SKM-1 treated with dmso at 0.1 percent for 144 hours (cell line): ENCODE measurements at regions not wholly inside any gene's neighbourhood (a gene's known extent, or its start where the extent isn't known, plus 50 kb on each side); places are given as distances from the start of the nearest gene placed in this dataset.
"Not testable (repeated sequence)": the region's sequence is repeated elsewhere in the genome, so short reads cannot be mapped to it uniquely, and the experiment has no call there.

Experiments
- DNase-seq: peaks from one replicate; lab custom pipeline; 2025; ENCODE audit not compliant: unreplicated experiment; lab: John Stamatoyannopoulos, UW

DNA sequence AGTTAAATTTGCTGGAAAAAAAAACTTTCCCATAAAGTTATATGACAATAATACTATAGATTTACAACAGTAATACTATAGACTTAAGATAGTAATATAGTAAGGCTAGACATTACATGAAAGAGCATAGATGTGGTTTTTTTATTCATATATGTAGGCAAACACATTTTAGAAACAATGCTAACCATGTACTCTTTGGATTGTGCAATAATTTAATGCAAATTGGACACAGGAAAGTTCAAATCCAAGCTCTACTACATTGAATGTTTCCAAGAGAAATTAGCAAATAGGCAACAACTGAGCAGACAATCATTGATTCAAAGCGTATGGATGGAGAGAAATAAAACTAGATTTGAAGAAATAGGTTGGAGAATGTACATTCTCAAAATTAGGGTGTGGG lies 469.2 kb downstream of the CNTN3 start:
- DNase-seq, result no peak

DNA sequence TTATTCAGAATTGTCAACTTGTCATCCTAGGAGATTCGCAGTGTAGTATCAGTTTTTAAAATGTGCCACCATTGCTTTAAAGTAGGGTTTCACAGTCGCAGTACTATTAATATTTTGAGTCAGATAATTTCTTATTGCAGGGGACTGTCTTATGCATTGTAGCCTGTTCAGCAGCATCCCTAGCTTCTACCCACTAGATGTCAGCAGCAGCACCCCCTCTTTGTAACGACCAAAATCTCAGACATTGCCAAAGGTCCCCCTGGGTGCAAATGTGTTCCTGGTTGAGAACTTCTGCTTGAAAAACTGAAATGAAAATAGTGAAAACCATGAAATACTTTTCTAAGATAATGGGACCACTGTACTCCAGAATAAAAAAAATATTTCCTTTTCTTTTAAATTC lies 474.8 kb downstream of the CNTN3 start:
- DNase-seq, result no peak

DNA sequence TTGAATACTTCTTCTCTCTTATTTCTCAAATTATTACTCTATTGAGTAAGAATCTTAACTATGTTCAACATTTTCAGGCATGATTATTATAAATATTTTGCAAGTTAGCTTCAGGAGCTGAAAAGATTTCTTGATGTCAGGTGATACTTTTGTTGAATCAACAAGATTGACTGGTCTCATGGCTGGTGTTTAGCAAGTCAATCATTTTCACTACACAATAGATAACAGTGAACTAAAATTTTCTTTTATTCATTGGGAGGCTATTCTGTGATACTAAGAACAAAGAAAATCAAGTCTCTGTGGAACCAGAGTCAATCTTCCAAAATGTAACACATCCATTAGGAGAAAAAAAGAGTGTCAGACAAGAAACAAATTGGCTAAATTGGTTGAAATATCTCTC lies 476.7 kb downstream of the CNTN3 start:
- DNase-seq, result no peak

DNA sequence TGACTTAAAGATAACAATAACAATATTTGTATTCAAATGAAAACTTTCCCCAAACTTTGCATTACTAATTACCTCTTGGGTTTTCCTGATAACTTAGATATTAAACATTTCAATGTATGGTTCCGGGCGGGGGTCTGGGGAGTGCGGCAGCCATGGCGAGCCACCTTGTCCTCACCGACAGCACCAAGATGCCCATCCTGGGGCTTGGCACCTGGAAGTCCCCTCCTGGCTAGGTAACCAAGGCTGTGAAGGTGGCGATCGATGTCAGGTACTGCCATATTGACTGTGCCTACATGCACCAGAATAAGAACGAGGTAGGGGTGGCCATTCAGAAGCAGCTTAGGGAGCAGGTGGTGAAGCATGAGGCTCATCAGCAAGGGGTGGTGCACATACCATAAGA lies 478.7 kb downstream of the CNTN3 start:
- no peak for DNase-seq

DNA sequence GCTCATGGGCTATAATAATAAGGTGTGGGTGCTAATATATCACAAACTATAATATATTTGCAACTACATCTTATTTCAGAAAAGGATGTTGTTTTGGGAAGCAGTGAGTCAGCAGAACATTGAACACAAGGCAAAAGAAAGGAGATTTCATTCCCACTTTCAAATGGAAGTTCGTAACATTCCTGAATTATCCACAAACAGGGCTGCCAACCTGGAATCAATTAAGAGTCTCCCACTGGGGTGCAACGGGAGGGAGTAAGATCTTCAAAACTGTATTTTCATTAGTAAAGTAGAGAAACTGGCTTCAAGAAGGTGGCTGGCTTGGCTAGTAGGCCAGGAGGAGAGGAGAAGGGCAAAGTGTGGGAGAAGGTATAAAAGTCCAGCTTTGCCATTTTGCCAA lies 479.6 kb downstream of the CNTN3 start:
- no peak for DNase-seq

DNA sequence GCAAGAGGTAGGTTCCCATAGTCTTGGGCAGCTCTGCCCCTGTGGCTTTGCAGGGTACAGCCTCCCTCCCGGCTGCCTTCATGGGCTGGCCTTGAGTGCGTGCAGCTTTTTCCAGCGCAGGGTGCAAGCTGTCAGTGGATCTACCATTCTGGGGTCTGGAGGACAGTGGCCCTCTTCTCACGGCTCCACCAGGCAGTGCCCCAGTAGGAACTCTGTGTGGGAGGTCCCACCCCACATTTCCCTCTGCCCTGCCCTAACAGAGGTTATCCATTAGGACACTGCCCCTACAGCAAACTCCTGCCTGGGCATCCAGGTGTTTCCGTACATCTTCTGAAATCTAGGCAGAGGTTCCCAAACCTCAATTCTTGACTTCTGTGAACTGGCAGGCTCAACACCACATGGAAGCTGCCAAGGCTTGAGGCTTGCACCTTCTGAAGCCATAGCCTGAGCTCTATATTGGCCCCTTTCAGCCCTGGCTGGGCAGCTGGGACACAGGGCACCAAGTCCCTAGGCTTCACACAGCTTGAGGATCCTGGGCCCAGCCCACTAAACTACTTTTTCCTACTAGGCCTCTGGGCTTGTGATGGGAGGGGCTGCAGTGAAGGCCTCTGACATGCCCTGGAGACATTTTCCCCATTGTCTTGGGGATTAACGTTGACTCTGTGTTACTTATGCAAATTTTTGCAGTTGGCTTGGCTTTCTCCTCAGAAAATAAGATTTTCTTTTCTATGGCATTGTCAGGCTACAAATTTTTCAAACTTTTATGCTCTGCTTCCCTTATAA lies 482.7 kb downstream of the CNTN3 start:
- DNase-seq, result not testable (repeated sequence)

DNA sequence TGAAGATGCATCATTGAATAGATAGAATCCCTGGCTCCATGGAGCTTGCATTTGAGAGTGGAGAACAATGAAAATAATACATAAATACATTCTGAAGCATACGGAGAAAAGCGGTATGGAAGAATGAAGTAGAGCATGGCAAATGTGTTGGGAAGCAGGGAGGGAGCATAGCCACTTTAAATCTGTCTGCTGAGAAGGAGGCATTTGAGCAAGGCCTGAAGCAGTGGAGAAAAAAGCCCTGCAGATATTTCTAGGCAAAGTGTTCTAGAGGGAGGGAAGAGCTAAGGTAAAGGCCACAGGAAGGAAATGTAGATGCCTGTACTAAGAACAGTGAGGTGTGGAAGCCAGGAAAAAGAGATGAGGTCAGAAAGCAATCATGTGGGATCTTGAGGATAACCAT lies 484.8 kb downstream of the CNTN3 start:
- no peak for DNase-seq

DNA sequence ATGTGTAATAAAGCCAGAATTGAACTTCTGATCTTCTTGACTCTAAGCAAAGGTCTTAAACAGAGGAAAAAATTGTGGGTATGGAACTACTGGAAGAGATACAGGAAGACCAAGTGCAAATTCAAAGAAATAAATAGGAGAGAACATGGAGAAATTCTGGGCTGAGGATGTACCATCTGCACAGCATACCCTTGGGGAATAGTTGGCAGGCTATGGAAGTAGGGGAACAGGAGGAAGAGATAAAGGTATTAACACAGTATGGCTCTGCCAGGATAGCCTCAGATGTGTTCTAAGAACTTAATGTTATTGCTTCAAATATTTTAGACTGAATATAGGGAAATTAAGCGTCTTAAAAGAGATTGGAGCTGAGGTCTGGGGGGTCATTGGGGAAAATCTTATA lies 485.4 kb downstream of the CNTN3 start:
- no peak for DNase-seq

DNA sequence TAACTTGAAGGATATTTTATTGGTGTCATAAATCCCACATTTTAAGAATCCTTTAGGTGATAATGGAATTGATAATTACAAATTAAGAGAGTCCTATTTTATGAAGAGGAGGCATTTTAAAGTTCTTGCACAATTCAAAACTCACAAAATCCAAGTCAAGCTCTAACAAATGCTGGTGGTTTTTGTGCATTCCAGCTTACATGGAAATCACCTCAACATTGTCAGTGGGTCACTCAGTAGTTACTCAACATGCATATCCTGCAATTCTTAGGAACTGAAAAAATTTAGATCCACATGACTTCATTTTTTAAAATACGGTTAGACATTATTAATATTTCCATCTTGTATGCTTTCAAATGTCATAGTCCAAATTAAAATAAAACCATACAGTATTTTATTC lies 487.2 kb downstream of the CNTN3 start:
- DNase-seq, result no peak

DNA sequence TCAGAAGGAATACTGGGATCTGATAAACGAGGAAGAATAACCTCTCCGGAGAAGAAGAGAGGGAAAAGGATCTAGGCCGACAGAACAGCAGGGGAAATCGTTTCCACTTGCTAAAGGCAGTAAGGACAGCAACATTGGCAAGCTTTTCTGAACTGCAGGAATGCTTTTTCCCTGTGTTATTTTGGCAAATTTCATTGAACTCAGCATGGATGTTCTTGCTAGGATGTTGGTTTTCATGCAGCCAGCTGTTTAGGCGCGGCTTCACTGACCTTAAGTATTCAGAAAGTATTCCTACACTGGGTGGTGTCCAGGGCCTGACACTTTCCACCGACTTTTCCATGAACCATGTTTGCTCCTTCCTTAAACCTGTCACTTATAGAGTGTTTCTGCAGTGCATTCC lies 489.7 kb downstream of the CNTN3 start:
- no peak for DNase-seq

DNA sequence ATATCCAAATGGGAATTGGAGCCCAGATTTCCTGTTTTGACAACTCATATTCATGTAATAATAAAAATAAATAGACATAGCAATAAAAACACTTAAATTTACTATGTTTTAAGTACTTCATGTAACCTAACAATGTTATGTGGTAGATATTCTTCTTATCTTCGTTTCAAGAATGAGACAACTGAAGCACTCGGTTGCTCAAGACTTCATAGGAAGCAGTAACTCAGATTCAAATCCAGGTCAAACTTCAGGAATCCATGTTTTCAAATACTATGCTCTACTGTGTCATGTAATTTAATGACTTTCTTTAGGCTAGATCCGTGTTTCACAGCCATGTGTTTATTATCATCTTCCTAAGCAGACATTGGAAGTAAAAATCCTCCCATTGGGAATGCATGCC lies 492.2 kb downstream of the CNTN3 start:
- DNase-seq, result no peak

DNA sequence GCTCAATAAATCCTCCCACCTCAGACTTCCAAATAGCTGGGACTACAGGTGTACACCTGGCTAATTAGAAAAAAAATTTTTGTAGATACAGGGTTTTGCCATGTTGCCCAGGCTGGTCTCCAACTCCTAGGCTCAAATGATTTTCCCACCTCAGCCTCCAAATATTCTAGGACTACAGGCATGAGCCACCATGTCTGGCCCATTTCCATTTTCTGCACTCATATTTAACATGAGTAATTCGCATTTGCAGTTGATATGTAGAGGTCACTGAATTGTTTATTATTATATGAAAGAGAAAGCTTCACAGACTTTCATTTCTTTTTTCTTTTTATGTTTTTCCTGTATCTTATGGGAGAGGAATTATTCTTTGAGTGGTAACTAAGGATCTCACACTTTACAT lies 492.7 kb downstream of the CNTN3 start:
- DNase-seq, result no peak

DNA sequence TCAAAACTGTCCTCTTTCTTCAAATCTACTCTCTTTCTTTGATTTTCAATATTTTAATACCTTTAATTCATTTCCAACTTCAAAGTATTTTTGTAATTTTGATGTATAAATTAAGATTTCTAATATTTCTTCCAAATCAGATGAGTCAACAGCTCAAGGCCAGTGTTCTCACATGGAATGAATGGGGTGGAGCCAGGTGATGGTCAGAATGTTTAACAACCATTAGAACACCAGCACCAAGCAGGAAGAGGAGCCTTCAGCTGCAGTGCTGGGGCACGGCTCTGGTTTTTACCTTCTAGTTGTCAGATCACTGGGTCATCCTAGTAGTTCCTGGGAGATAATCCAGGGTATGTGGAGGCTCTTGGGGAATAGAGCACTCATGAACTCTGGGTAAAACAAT lies 494.5 kb upstream of the PDZRN3 start:
- DNase-seq, result no peak

DNA sequence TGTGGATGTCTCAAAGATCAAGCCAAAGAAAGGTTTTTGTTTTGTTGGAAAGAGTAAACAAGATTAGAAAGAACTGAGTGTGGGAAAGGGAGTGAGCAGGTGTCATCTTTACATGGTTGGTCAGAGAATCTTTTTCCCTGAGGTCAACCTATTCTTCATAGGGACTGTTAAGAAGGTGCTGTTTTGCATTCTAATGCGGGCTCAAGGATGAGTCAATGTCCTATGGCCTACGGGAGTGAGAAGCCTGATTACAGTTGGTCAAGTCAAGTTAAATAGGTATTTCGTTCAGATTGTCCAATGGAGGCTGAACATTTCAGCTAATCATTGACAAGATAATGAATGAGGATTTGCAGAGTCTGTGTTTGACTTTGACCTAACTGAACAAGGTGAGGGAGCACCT lies 491.2 kb upstream of the PDZRN3 start:
- DNase-seq, result no peak

DNA sequence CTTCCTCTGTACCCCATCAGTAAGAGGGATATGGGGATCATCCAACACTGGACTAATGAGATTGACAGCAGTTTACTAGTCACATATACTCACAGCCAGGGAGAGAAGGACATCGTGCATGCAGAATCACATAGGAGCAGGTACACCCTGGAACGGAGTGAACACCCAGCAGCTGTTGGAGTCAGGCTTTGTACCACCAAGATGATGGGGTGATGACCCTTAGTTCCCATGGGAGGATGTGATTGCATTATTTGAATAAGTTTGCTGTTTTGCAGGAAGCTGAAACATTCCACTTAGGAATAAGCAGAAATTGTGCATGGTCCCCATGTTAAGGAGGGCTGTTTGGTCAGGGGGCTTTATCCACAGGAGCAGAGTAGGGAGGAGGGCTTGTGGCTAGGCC lies 482.7 kb upstream of the PDZRN3 start:
- DNase-seq, result no peak

DNA sequence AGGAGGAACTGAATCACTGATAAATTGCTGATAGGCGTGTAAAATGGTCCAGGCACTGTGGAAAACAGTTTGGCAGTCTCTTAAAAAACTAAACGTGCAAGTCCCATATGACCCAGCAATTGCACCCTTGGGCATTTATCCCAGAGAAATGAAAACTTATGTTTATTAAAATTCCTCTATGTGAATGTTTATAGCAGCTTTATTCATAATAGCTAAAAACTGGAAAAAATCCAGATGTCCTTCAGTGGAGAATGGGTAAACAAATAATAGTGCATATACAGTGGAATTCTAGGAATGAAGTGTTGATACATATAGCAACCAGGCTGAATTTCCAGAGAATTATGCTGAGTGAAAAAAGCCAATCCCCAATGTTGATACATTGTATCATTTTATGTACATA lies 482.2 kb upstream of the PDZRN3 start:
- DNase-seq, result no peak

DNA sequence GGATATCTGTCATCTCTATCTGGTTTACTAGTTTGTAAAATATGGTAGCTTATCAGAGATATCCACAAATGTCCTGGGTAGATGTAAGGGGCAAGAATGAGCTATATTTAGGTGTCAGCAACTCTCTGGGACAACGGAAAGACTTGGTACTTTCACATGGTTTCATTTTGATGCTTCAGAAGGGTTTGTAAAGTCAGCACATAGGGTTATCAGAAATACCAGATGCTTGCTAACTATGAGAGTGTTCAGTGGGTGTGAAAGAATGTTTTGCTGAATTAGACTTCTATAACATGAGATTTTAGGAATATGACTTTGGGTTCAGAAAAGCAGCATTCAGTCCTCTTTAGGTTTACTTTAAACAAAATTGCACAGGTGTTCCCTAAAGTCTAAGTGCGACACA lies 466.5 kb upstream of the PDZRN3 start:
- no peak for DNase-seq

DNA sequence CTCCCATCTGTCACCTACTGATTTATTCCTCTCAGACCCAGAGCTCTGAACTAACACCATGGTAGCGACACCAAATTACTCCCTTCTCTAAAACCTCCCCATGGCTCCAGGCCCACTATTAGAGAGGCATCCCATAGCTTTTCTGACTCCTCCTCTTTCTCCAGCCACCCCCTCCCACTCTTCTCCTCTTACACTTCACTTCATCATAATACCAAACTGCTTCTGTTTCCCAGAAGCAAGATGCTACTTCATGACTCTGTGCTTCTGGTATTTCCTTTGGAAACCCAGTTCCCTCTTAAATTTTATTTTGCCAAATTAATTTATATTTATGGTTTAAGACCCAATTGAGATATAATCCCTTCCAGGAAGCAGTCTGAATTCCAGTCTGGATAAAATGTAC lies 465.1 kb upstream of the PDZRN3 start:
- DNase-seq, result no peak

DNA sequence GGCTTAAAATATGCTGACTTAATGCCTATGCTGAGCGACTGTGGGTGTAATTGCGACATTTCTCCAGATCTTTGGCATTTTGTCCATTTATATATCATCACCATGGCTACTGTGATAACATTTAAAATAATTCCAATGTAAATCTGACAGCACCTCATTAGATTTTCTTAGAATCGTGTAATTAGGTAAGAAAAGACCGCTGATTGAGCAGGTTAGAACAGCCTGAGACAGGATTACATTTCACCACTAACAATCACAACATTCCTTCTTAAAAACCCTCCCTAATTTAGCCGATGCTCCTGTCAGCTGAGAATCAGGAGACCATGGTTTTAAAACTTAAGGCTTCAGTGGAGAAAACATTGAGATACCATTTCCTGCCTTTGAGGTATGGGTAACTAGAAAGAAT lies 455.3 kb upstream of the PDZRN3 start:
- DNase-seq, result no peak

DNA sequence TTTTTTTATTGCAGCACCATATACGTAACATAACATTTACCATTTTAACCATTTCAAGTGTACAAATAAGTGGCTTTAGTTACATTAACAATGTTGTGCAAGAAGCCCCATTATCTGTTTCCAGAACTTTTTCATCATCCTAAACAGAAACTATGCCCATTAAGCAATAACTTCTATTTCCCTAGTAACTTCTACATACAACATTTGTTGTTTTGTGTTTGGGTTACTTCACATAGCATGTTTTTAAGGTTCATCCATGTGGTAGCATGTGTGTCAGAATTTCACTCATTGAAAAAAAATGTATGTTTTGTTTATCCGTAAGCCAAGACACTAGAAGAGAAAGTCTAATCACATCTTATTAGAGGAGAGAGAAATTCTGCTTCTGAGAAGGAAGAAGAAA lies 450.5 kb upstream of the PDZRN3 start:
- no peak for DNase-seq

DNA sequence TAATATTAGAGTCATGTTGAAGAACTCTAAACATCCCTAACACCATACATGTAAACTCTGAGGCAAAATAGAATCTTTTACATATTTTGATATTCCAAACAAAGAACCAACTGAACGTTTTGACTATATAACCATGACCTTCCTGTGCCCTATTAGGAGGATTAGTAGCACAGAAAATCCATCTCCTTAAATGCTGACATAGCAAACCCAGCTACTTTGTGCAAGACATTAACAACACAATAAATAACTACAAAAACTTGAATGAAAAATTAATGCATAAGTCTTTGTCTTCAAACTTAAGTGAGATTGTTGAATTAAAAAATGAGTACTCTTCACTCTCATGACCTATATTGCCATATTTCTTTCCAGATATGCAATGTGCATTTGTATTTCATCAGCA lies 450.0 kb upstream of the PDZRN3 start:
- no peak for DNase-seq

DNA sequence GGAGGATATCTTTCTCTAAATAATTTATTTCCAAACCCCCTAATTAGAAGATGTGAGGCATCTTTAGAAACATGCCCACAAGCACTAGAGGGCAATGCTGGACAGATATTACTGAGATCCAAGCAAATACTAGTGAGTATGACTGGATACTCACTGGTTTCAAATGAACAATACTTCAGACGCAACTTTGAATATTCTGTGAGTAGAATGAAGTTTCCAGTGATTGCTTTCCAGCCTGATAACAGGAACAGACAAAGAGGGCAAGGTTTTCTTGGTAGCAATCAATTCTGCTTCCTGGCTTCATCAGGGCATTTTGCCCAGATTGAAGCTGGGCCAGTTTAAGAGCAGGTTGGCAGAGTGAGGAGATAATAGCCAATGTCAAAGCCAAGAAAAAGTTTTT lies 442.6 kb upstream of the PDZRN3 start:
- DNase-seq, result no peak

DNA sequence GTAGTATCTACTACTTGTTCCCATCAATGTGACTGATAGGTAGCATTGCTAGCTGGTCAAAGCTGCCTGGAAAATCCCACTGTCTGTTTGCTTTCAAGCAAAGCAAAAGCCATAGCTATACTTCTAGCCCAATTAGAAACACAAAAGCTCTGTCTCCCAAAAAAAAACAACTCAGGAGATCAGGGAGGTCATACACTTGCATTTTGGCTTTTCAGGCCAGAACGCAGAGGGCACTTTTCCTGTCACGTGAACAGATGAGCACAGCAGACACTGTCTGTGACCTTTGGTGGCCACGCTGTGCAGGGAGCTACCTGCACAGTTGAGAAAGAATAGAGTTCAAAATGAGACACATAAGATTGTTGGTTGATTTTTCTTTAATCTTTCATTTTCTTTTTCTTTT lies 441.7 kb upstream of the PDZRN3 start:
- DNase-seq, result no peak
